Stimulated activated memory B cell treated with anti-CD40 and anti-IgM and Interleukin-4, amounts not matched to agents 10 μg/mL and 1 μg/mL and 100 μg/mL, for 72 hours (primary cell): ENCODE measurements at regions not wholly inside any gene's neighbourhood (a gene's known extent, or its start where the extent isn't known, plus 50 kb on each side); places are given as distances from the start of the nearest gene placed in this dataset.

Source experiments
- ATAC-seq: fragments of 150-1000 bp; cut with Tn5 transposase; 2 replicates; pipeline ENCODE4 v1.10.0; 2021
- H3K27ac Mint-ChIP-seq: one replicate; pipeline ENCODE4 v1.8.0; 2022; ENCODE audit warnings: mild to moderate bottlenecking, mixed read lengths
- H3K27me3 Mint-ChIP-seq: one replicate; pipeline ENCODE4 v1.8.0; 2022; ENCODE audit warnings: mixed read lengths
- H3K36me3 Mint-ChIP-seq: one replicate; pipeline ENCODE4 v1.8.0; 2022; ENCODE audit warnings: mixed read lengths
- H3K4me1 Mint-ChIP-seq: one replicate; pipeline ENCODE4 v1.8.0; 2022; ENCODE audit warnings: mixed read lengths
- H3K4me3 Mint-ChIP-seq: one replicate; pipeline ENCODE4 v1.8.0; 2022; ENCODE audit warnings: mild to moderate bottlenecking, moderate library complexity, mixed read lengths
- H3K9me3 Mint-ChIP-seq: one replicate; pipeline ENCODE4 v1.8.0; 2022; ENCODE audit warnings: mixed read lengths

GRCh38 chr13:90201202-90201601, 1146.3 kb upstream of the MIR17HG start:
- no peak for ATAC-seq
- Mint-ChIP-seq H3K4me3 (no peak overlapping the region), H3K9me3 (peaks cover 5% of the 10 kb centered on the region), H3K36me3 (no peaks in the 10 kb centered on the region), H3K27ac (no peak overlapping the region), H3K27me3 (no peaks in the 10 kb centered on the region), H3K4me1 (no peaks in the 10 kb centered on the region)

- Mint-ChIP-seq H3K4me1 (no peaks in the 10 kb centered on the region), H3K27me3 (no peaks in the 10 kb centered on the region), H3K36me3 (no peaks in the 10 kb centered on the region), H3K27ac (no peak overlapping the region), H3K9me3 (peaks cover 6% of the 10 kb centered on the region), H3K4me3 (no peak overlapping the region)
- ATAC-seq = no peak
These were observed 1145.6 kb upstream of the MIR17HG start for GRCh38 chr13:90201676-90202460.

- Mint-ChIP-seq H3K36me3 (no peaks in the 10 kb centered on the region), H3K27ac (no peak overlapping the region), H3K27me3 (no peaks in the 10 kb centered on the region), H3K4me3 (no peak overlapping the region), H3K4me1 (no peaks in the 10 kb centered on the region), H3K9me3 (peaks cover 17% of the 10 kb centered on the region)
- no peak for ATAC-seq
These were observed 1142.4 kb upstream of the MIR17HG start for GRCh38 chr13:90205081-90205480.

- Mint-ChIP-seq H3K36me3 (no peaks in the 10 kb centered on the region), H3K27me3 (no peaks in the 10 kb centered on the region), H3K27ac (no peak overlapping the region), H3K4me3 (no peak overlapping the region), H3K4me1 (no peaks in the 10 kb centered on the region), H3K9me3 (peaks cover 15% of the 10 kb centered on the region)
- no peak for ATAC-seq
These were observed 1141.6 kb upstream of the MIR17HG start for GRCh38 chr13:90205911-90206310.

GRCh38 chr13:90217275-90217674, 1130.2 kb upstream of the MIR17HG start:
- no peaks in the 10 kb centered on the region for H3K4me1 Mint-ChIP-seq
- no peaks in the 10 kb centered on the region for H3K27me3 Mint-ChIP-seq
- H3K27ac Mint-ChIP-seq = no peak overlapping the region
- H3K36me3 Mint-ChIP-seq = no peaks in the 10 kb centered on the region
- H3K9me3 Mint-ChIP-seq = peaks cover 3% of the 10 kb centered on the region
- no peak for ATAC-seq
- no peak overlapping the region for H3K4me3 Mint-ChIP-seq

GRCh38 chr13:90222758-90223157, 1124.7 kb upstream of the MIR17HG start:
- Mint-ChIP-seq H3K9me3 (peaks cover 3% of the 10 kb centered on the region), H3K36me3 (no peaks in the 10 kb centered on the region)

GRCh38 chr13:90230311-90230710, 1117.2 kb upstream of the MIR17HG start:
- no peak for ATAC-seq
- Mint-ChIP-seq H3K4me1 (no peaks in the 10 kb centered on the region), H3K4me3 (no peak overlapping the region), H3K36me3 (no peaks in the 10 kb centered on the region), H3K9me3 (peaks cover 14% of the 10 kb centered on the region), H3K27me3 (no peaks in the 10 kb centered on the region), H3K27ac (no peak overlapping the region)

More at GRCh38 chr13:90222758-90223157, 1124.7 kb upstream of the MIR17HG start:
- Mint-ChIP-seq H3K27ac (no peak overlapping the region), H3K4me3 (no peak overlapping the region), H3K27me3 (no peaks in the 10 kb centered on the region), H3K4me1 (no peaks in the 10 kb centered on the region)
- no peak for ATAC-seq

GRCh38 chr13:90232291-90232690, 1115.2 kb upstream of the MIR17HG start:
- no peak for ATAC-seq
- Mint-ChIP-seq H3K27me3 (no peaks in the 10 kb centered on the region), H3K9me3 (peaks cover 17% of the 10 kb centered on the region), H3K4me3 (no peak overlapping the region), H3K4me1 (no peaks in the 10 kb centered on the region), H3K36me3 (no peaks in the 10 kb centered on the region), H3K27ac (no peak overlapping the region)

- Mint-ChIP-seq H3K27me3 (no peaks in the 10 kb centered on the region), H3K9me3 (peaks cover 19% of the 10 kb centered on the region), H3K27ac (no peak overlapping the region), H3K36me3 (no peaks in the 10 kb centered on the region), H3K4me1 (no peaks in the 10 kb centered on the region), H3K4me3 (no peak overlapping the region)
- ATAC-seq = no peak
These were observed 1113.4 kb upstream of the MIR17HG start for GRCh38 chr13:90233933-90234672.

GRCh38 chr13:90237852-90238251, 1109.6 kb upstream of the MIR17HG start:
- no peaks in the 10 kb centered on the region for H3K36me3 Mint-ChIP-seq
- peaks cover 16% of the 10 kb centered on the region for H3K9me3 Mint-ChIP-seq
- no peak overlapping the region for H3K4me3 Mint-ChIP-seq
- H3K27ac Mint-ChIP-seq = no peak overlapping the region
- no peaks in the 10 kb centered on the region for H3K27me3 Mint-ChIP-seq
- no peaks in the 10 kb centered on the region for H3K4me1 Mint-ChIP-seq
- no peak for ATAC-seq

GRCh38 chr13:90238413-90238812, 1109.1 kb upstream of the MIR17HG start:
- no peaks in the 10 kb centered on the region for H3K27me3 Mint-ChIP-seq
- ATAC-seq = no peak
- H3K27ac Mint-ChIP-seq = no peak overlapping the region
- H3K9me3 Mint-ChIP-seq = peaks cover 16% of the 10 kb centered on the region
- H3K4me3 Mint-ChIP-seq = no peak overlapping the region
- no peaks in the 10 kb centered on the region for H3K4me1 Mint-ChIP-seq
- no peaks in the 10 kb centered on the region for H3K36me3 Mint-ChIP-seq

- ATAC-seq = no peak
- Mint-ChIP-seq H3K27ac (no peak overlapping the region), H3K27me3 (no peaks in the 10 kb centered on the region), H3K4me3 (no peak overlapping the region), H3K9me3 (peaks cover 16% of the 10 kb centered on the region), H3K4me1 (no peaks in the 10 kb centered on the region), H3K36me3 (no peaks in the 10 kb centered on the region)
These were observed 1108.4 kb upstream of the MIR17HG start for GRCh38 chr13:90239130-90239529.

- ATAC-seq = no peak
- H3K4me3 Mint-ChIP-seq = no peak overlapping the region
- no peaks in the 10 kb centered on the region for H3K4me1 Mint-ChIP-seq
- H3K36me3 Mint-ChIP-seq = no peaks in the 10 kb centered on the region
- H3K9me3 Mint-ChIP-seq = peaks cover 9% of the 10 kb centered on the region
- H3K27me3 Mint-ChIP-seq = no peaks in the 10 kb centered on the region
- H3K27ac Mint-ChIP-seq = no peak overlapping the region
These were observed 1101.5 kb upstream of the MIR17HG start for GRCh38 chr13:90246005-90246404.

GRCh38 chr13:90246687-90247345, 1100.7 kb upstream of the MIR17HG start:
- no peak overlapping the region for H3K4me3 Mint-ChIP-seq
- no peaks in the 10 kb centered on the region for H3K36me3 Mint-ChIP-seq
- no peak overlapping the region for H3K27ac Mint-ChIP-seq
- peaks cover 9% of the 10 kb centered on the region for H3K9me3 Mint-ChIP-seq
- no peaks in the 10 kb centered on the region for H3K4me1 Mint-ChIP-seq
- H3K27me3 Mint-ChIP-seq = no peaks in the 10 kb centered on the region
- ATAC-seq = no peak

- peaks cover 8% of the 10 kb centered on the region for H3K9me3 Mint-ChIP-seq
- no peak overlapping the region for H3K4me3 Mint-ChIP-seq
- no peaks in the 10 kb centered on the region for H3K4me1 Mint-ChIP-seq
- no peaks in the 10 kb centered on the region for H3K36me3 Mint-ChIP-seq
- no peak overlapping the region for H3K27ac Mint-ChIP-seq
- ATAC-seq = no peak
- H3K27me3 Mint-ChIP-seq = no peaks in the 10 kb centered on the region
These were observed 1093.7 kb upstream of the MIR17HG start for GRCh38 chr13:90253806-90254205.
